H7 (cell line): ENCODE measurements at regions not wholly inside any gene's neighbourhood (a gene's known extent, or its start where the extent isn't known, plus 50 kb on each side); places are given as distances from the start of the nearest gene placed in this dataset.
"Not testable (repeated sequence)": the region's sequence is repeated elsewhere in the genome, so short reads cannot be mapped to it uniquely, and the experiment has no call there.

Source experiments
- DNase-seq: peaks from one replicate; pipeline ENCODE4 v3.0.0; 2012
- H3K27me3 ChIP-seq: 2 replicates; pipeline ENCODE4 v1.6.0; 2011; ENCODE audit warnings: mild to moderate bottlenecking, low read length; ENCODE audit not compliant: control insufficient read depth, insufficient read depth
- H3K36me3 ChIP-seq: replicated peaks from 2 replicates; pipeline ENCODE4 v1.5.1; 2011; ENCODE audit warnings: low read length; ENCODE audit not compliant: control insufficient read depth, insufficient read depth
- H3K4me3 ChIP-seq: 2 replicates; pipeline ENCODE4 v1.5.1; 2011; ENCODE audit warnings: low read depth, mild to moderate bottlenecking, control low read depth, low read length, moderate library complexity; ENCODE audit not compliant: insufficient read depth

DNA sequence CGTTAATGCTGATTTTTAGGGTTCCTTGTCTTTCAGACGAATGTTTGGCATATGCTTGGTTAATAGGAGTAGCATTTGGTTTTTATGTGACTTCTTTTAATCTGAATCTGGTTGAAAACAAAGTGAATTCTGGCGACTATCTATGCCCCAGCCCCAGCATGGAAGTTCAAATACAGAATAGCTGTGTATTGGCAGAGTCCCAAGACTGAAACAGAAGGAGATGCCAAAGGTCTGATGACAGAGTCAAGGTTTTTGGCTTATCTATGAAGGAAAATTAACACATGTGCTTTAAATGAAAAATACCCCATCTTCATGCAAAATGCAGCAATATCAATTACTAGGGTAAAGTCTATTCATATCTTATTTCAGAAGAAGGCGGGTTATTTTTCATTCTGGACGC lies 734.8 kb upstream of the NXPH2 start:
- no peak overlapping the region for H3K4me3 ChIP-seq
- H3K36me3 ChIP-seq = no peaks in the 10 kb centered on the region
- H3K27me3 ChIP-seq = no peaks in the 10 kb centered on the region
- DNase-seq = no peak

DNA sequence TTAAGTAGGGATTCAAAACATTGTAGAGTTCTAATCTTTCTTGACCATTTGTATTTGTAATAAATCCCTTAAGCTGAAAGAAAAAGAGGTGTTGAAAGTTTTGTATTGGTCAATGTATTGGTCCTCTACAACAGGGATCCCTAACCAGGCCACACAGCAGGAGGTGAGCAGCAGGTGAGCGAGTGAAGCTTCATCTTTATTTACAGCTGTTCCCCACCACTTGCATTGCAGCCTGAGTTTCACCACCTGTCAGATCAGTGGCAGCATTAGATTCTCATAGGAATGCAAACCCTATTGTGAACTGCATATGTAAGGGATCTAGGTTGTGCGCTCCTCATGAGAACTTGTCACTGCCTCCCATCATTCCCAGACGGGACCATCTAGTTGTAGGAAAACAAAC lies 715.7 kb upstream of the NXPH2 start:
- H3K27me3 ChIP-seq = no peaks in the 10 kb centered on the region
- DNase-seq = no peak
- H3K36me3 ChIP-seq = no peaks in the 10 kb centered on the region
- H3K4me3 ChIP-seq = no peak overlapping the region

GRCh38 chr2:139492131-139492680 lies 712.0 kb upstream of the NXPH2 start:
- no peak for DNase-seq
- Histone ChIP-seq H3K27me3 (no peaks in the 10 kb centered on the region), H3K4me3 (no peak overlapping the region), H3K36me3 (no peaks in the 10 kb centered on the region)

DNA sequence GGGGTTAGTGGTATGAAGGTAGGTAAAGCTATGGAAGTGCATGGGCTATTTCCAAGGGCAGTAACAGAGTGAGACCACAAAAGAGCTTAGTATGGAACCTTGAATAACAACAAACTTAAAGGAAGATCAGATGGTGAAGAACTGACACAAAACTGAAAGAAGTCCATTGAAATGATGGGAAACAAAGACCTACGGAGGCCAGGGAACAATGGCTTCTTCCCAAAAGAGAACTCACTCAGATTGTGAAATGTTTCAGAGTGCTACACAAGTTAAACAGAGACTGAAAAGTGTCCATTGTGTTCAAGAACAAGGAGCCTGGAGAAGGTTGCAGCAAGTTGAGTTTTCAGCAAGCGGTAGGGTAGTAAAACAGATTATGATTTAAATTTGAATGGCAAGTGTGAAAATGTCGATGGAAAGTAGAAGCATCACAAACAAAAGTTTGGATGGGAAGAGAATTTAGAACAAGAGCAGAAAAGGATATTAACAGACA lies 700.0 kb upstream of the NXPH2 start:
- no peaks in the 10 kb centered on the region for H3K36me3 ChIP-seq
- H3K27me3 ChIP-seq = no peaks in the 10 kb centered on the region
- H3K4me3 ChIP-seq = no peak overlapping the region
- no peak for DNase-seq

DNA sequence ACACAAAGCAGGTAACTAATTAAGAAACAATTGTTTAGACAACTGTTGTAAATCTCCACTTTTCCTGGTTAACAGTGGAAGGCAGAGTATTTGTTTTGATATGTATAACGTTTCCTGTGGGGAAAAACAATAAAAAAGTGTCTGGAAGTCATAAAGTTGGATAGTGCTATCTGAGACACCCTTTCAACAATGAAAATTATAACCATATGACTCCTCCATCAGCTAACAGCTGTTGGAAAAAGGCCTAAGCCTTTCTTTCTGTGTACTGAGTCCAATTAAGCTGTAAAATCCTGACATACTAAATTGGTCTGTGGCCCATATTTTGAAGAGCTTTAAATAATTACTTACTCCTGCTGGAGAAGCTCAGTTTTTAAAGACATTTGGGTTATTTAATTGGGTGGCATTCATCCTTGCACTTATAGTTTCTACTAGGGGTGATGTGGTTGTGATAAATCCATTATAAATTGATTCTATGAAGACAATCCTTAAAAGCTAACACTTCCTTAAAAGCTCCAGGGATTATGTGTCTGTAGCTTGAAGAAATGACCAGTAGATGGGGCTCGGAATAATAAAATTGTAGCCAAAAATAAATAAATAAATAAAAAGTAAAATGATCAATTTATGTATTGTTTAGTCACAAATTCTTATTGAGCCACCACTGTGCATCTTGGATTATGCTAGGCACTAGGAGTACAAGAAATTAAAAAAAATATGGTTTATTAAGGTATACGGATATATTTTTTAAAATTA lies 698.1 kb upstream of the NXPH2 start:
- no peak overlapping the region for H3K4me3 ChIP-seq
- no peaks in the 10 kb centered on the region for H3K27me3 ChIP-seq
- no peaks in the 10 kb centered on the region for H3K36me3 ChIP-seq
- no peak for DNase-seq

DNA sequence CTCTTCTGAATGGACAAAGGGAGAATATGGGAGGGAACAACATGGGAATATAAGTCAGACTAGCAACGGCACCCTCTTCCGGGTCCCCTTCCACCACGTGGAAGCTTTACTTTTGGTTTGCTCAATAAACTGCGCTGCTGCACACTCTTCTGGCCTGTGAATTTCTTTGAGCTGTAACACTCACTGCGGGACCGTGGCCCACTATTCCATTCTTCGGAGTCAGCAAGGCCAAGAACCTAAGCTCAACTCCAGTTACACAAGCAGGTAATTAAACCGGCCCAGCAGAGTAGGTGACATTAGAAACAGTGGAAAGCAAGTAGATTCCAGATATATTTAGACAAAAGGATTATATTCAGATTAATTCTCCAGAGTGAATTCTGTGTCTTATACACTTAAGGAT lies 697.4 kb upstream of the NXPH2 start:
- no peaks in the 10 kb centered on the region for H3K27me3 ChIP-seq

DNA sequence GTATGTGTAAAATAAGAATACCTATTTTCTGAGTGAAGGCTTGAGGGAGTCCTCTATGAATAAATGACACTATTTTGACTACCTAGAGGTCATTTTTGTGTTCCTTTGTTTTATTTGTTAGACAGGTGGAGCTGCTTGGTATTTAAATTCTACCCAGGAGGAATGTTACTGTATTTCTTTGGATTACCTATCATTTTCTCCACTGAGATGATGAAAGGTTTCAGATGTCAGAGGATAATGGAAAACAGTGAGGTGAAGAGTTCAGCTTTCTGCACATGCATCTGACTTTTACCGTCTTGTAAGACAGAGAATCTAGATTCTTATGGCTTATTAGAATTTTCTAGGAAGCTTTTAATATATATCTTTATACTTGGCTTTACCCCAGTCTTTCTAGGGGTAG lies 689.8 kb upstream of the NXPH2 start:
- Histone ChIP-seq H3K36me3 (no peaks in the 10 kb centered on the region), H3K4me3 (no peak overlapping the region), H3K27me3 (no peaks in the 10 kb centered on the region)
- DNase-seq = no peak

More for the DNA sequence above, 697.4 kb upstream of the NXPH2 start:
- no peak for DNase-seq
- Histone ChIP-seq H3K4me3 (no peak overlapping the region), H3K36me3 (no peaks in the 10 kb centered on the region)

- Histone ChIP-seq H3K4me3 (no peak overlapping the region), H3K27me3 (no peaks in the 10 kb centered on the region), H3K36me3 (no peaks in the 10 kb centered on the region)
- no peak for DNase-seq
Observed at GRCh38 chr2:139465789-139466188, 685.6 kb upstream of the NXPH2 start.

DNA sequence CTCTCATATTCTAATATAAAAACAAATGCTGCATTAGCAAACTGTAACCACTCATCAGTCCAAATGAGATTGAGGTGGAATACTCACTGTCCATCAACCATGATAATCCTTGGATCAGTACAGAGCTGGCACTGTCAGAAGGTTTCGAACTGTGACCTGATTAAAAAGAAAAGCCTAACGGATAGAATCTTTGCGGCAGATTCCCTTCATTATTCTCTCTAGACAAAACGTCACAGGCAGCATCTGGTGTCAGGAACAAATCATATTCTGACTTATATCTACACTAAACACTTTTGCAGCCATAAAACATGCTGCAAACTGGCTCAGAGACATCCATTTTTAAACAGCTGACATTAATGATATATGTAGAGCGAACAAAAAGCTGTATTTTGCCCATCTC lies 677.7 kb upstream of the NXPH2 start:
- Histone ChIP-seq H3K36me3 (no peaks in the 10 kb centered on the region), H3K4me3 (no peak overlapping the region), H3K27me3 (no peaks in the 10 kb centered on the region)
- DNase-seq = no peak

DNA sequence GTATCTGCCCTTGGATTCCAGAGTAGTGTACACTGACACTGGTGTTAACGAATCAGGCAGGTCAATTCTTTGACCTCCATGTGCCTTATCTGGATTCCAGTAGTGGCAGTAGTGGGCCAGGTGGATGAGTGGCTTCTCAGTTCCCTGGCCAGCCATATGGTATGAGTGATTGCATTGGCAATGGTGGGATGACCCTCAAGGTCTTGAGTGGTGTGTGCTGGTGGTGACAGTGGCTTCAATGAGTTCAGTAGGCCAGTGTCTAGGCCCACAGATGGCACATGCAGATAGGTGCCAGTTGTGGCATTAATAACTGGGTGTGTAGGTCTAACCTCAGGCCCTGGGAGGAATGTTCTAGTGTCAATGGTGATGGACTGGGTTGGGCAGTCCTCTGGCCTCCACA lies 674.1 kb upstream of the NXPH2 start:
- Histone ChIP-seq H3K4me3 (no peak overlapping the region), H3K27me3 (no peaks in the 10 kb centered on the region), H3K36me3 (no peaks in the 10 kb centered on the region)
- no peak for DNase-seq

DNA sequence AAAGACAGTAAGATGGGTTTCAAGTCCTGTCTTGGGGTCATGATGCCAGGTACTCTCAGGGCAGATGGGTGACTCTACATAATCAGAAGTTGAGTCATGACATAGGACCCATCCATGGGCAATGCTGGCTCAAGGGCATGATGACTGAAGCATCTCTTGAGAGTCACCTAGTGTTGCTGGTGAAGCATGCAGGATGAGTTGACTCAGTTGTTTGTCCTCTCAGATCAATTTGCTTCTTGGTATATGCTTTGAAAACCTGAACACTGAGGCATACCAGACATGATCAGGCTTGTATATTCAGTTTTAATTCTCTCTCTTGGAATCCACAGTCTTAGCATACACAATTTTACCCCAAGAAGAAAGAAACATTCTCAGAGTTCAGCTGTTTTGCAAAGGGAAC lies 658.9 kb upstream of the NXPH2 start:
- no peak for DNase-seq
- Histone ChIP-seq H3K27me3 (no peaks in the 10 kb centered on the region), H3K4me3 (no peak overlapping the region), H3K36me3 (no peaks in the 10 kb centered on the region)

GRCh38 chr2:139438478-139438877 lies 658.3 kb upstream of the NXPH2 start:
- H3K36me3 ChIP-seq = no peaks in the 10 kb centered on the region
- H3K4me3 ChIP-seq = no peak overlapping the region
- no peaks in the 10 kb centered on the region for H3K27me3 ChIP-seq
- no peak for DNase-seq

DNA sequence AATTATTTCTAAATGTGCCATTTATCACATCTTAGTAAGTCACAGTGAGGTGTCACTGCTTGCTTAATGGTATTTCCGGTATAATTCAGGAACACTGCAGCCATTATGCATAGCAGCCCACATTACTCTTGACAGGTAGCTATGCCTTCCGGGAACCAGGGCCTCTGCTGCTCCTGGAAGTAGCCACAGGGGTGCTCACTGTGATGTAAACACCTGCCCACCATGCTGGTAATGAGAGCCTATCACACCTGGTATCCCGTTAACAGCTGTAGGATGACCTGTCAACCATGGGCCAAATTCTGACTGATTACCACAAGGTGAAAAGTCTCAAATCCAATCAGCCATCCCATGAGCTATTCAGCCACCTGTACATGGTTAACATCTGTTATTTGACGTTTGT lies 647.0 kb upstream of the NXPH2 start:
- DNase-seq = no peak
- H3K4me3 ChIP-seq = no peak overlapping the region
- H3K36me3 ChIP-seq = no peaks in the 10 kb centered on the region
- H3K27me3 ChIP-seq = no peaks in the 10 kb centered on the region

DNA sequence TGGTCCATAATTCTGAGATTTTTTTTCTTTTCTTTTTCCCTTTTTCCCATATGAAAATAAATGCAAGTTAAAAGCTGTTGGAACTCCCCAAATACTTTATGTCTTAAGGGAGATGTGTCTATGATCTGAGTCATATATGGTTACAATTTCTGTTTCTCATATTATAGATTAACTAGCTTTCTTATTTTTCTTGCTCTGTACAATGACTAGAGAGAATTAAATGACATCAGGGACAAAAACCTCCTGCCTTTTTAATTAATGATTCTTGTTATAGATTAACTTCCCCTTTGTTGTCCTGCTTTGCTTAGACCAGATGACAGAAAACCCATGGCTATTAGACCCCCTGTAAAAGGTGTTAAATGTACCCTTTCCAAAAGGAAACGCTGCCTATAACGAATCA lies 643.9 kb upstream of the NXPH2 start:
- DNase-seq = no peak

DNA sequence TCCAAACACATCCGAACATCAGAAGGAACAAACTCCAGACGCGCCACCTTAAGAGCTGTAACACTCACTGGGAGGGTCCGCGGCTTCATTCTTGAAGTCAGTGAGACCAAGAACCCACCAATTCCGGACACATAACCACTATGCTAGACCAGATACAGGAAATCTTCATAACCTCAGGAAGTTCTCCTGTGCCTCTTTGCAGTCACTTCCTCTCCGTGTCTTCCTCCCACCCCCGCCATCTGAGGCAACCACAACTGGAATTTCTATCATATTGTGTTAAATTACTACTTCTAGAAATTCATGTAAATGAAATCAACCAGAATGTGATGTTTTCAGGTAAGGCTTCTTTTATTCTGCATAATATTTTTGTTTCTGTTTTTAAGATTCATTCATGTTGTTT lies 631.0 kb upstream of the NXPH2 start:
- Histone ChIP-seq H3K27me3 (no peaks in the 10 kb centered on the region), H3K36me3 (no peaks in the 10 kb centered on the region), H3K4me3 (no peak overlapping the region)

More for the DNA sequence above, 643.9 kb upstream of the NXPH2 start:
- Histone ChIP-seq H3K36me3 (no peaks in the 10 kb centered on the region), H3K4me3 (no peak overlapping the region), H3K27me3 (no peaks in the 10 kb centered on the region)

DNA sequence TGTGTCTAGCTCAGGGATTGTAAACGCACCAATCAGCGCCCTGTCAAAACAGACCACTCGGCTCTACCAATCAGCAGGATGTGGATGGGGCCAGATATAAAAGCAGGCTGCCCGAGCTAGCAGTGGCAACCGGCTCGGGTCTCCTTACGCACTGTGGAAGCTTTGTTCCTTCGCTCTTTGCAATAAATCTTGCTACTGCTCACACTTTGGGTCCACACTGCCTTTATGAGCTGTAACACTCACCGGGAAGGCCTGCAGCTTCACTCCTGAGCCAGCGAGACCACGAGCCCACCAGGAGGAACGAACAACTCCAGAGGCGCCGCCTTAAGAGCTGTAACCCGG lies 630.6 kb upstream of the NXPH2 start:
- DNase-seq = not testable (repeated sequence)

More for the DNA sequence above, 631.0 kb upstream of the NXPH2 start:
- no peak for DNase-seq

More for the DNA sequence above, 630.6 kb upstream of the NXPH2 start:
- H3K4me3 ChIP-seq, H3K36me3 ChIP-seq, H3K27me3 ChIP-seq: not testable (repeated sequence)
